ENCODE measurements at regions not wholly inside any gene's neighbourhood (a gene's known extent, or its start where the extent isn't known, plus 50 kb on each side); places are given as distances from the start of the nearest gene placed in this dataset.

GRCh38 chr15:79659691-79660090 is 227.6 kb downstream of the MINAR1 start:
- no peaks in the 10 kb centered on the region for H3K9me3 ChIP-seq

GRCh38 chr15:79661411-79661810 is 229.3 kb downstream of the MINAR1 start:
- intact Hi-C loops (cut with DNase I; ENCODE audit: low total_unique reads) = no loop called here
- H3K27me3 ChIP-seq (replicated peaks in 1 of 7) = peaks cover 0 to 33% (median 4%) of the 10 kb centered on the region in 7 donors
- no peaks in the 10 kb centered on the region for H3K4me1 ChIP-seq
- no peak for DNase-seq
- no peak overlapping the region for H3K27ac ChIP-seq
- TF ChIP-seq CTCF (IDR thresholded peaks at IDR 0.05 in 8 of 11, conservative IDR thresholded peaks at IDR 0.05 in 3 of 11) (no peak), POLR2AphosphoS5 (IDR thresholded peaks at IDR 0.05) (no peak), POLR2A (IDR thresholded peaks at IDR 0.05) (no peak)
- no peak overlapping the region for H3K4me3 ChIP-seq
- H3K36me3 ChIP-seq = no peaks in the 10 kb centered on the region
- no peaks in the 10 kb centered on the region for H3K9me3 ChIP-seq
- 86 to 98% (median 92%) methylated on average over 1 of the region's 1 CpG for WGBS, 5 donors

More at GRCh38 chr15:79659691-79660090, 227.6 kb downstream of the MINAR1 start:
- Histone ChIP-seq H3K36me3 (no peaks in the 10 kb centered on the region), H3K27ac (no peak overlapping the region), H3K4me1 (no peaks in the 10 kb centered on the region), H3K27me3 (replicated peaks in 1 of 7) (peaks cover 0 to 42% (median 4%) of the 10 kb centered on the region in 7 donors), H3K4me3 (no peak overlapping the region)
- no peak for DNase-seq
- no peak for TF ChIP-seq POLR2AphosphoS5 (IDR thresholded peaks at IDR 0.05)
- TF ChIP-seq CTCF (IDR thresholded peaks at IDR 0.05 in 8 of 11, conservative IDR thresholded peaks at IDR 0.05 in 3 of 11) = no peak
- TF ChIP-seq POLR2A (IDR thresholded peaks at IDR 0.05) = no peak
- intact Hi-C loops (cut with DNase I; ENCODE audit: low total_unique reads) = no loop called here
- 82 to 92% (median 86%) methylated on average over 2 of the region's 2 CpGs for WGBS, 5 donors

GRCh38 chr15:79673416-79674123 is 223.2 kb downstream of the MTHFS start:
- Histone ChIP-seq H3K27ac (no peak overlapping the region), H3K27me3 (replicated peaks in 1 of 7) (peaks cover 0 to 26% (median 0%) of the 10 kb centered on the region in 7 donors), H3K4me3 (no peak overlapping the region), H3K4me1 (peaks cover 0 to 5% (median 0%) of the 10 kb centered on the region in 6 donors), H3K36me3 (no peaks in the 10 kb centered on the region), H3K9me3 (no peaks in the 10 kb centered on the region)
- intact Hi-C loops (cut with DNase I; ENCODE audit: low total_unique reads) = no loop called here
- TF ChIP-seq POLR2AphosphoS5 (IDR thresholded peaks at IDR 0.05) = no peak
- DNase-seq = no peak
- WGBS, 5 donors = 29 to 40% (median 34%) methylated on average over 4 of the region's 4 CpGs

- no peaks in the 10 kb centered on the region for H3K9me3 ChIP-seq
- TF ChIP-seq CTCF (IDR thresholded peaks at IDR 0.05 in 8 of 11, conservative IDR thresholded peaks at IDR 0.05 in 3 of 11) = no peak
- WGBS, 5 donors = 50 to 64% (median 59%) methylated on average over 2 of the region's 2 CpGs
These were observed 222.7 kb downstream of the MTHFS start for GRCh38 chr15:79674124-79674465.

More at GRCh38 chr15:79674124-79674465, 222.7 kb downstream of the MTHFS start:
- H3K27ac ChIP-seq = no peak overlapping the region
- H3K4me1 ChIP-seq = peaks cover 0 to 5% (median 0%) of the 10 kb centered on the region in 6 donors
- peaks cover 0 to 22% (median 0%) of the 10 kb centered on the region in 7 donors for H3K27me3 ChIP-seq (replicated peaks in 1 of 7)
- DNase-seq = no peak
- no peaks in the 10 kb centered on the region for H3K36me3 ChIP-seq
- intact Hi-C loops (cut with DNase I; ENCODE audit: low total_unique reads) = no loop called here
- H3K4me3 ChIP-seq = no peak overlapping the region
